Heart right ventricle (tissue), 16 donors: ENCODE measurements at regions not wholly inside any gene's neighbourhood (a gene's known extent, or its start where the extent isn't known, plus 50 kb on each side); places are given as distances from the start of the nearest gene placed in this dataset.

Experiments
- ATAC-seq, 8 donors: fragments of 200-7000 bp; cut with Tn5 transposase; one replicate each; pipeline ENCODE4 v1.9.1; 2020; ENCODE audit warnings: mild to moderate bottlenecking in 8 of 8, moderate library complexity in 8 of 8, moderate number of reproducible peaks in 1 of 8
- DNase-seq, 2 donors: peaks; one replicate each; pipeline ENCODE4 v3.0.0-alpha.2; 2020
- H3K27ac ChIP-seq, 10 donors: fragments of 200-600 bp; sonication (generic) in 2 of 10; one replicate each; pipeline versions ENCODE4 v1.5.0 to v1.8.0; 2020 to 2022; ENCODE audit warnings: mild to moderate bottlenecking in 3 of 10
- H3K27me3 ChIP-seq, 7 donors: fragments of 200-600 bp; one replicate each; pipeline ENCODE4 v1.8.0; 2021 to 2022; ENCODE audit warnings: mild to moderate bottlenecking in 2 of 7
- H3K36me3 ChIP-seq, 9 donors: fragments of 200-600 bp; sonication (generic) in 1 of 9; one replicate each; pipeline versions ENCODE4 v1.5.0 to v1.8.0; 2020 to 2022; ENCODE audit warnings: mild to moderate bottlenecking in 2 of 9
- H3K4me1 ChIP-seq, 9 donors: fragments of 200-600 bp; sonication (generic) in 1 of 9; one replicate each; pipeline versions ENCODE4 v1.5.0 to v1.8.0; 2020 to 2022; ENCODE audit warnings: mild to moderate bottlenecking in 4 of 9
- H3K4me3 ChIP-seq, 10 donors: fragments of 200-600 bp; sonication (generic) in 2 of 10; one replicate each; pipeline versions ENCODE4 v1.5.0 to v1.8.0; 2020 to 2022; ENCODE audit warnings: mild to moderate bottlenecking in 7 of 10, moderate library complexity in 2 of 10
- H3K9me3 ChIP-seq, 11 donors: fragments of 200-600 bp in 10 of 11; sonication (generic) in 2 of 11; one replicate each; pipeline versions ENCODE4 v1.5.0 to v1.8.0; 2013 to 2022; ENCODE audit warnings: mild to moderate bottlenecking in 2 of 11, control low read depth in 1 of 11, moderate library complexity in 1 of 11
- WGBS, 2 donors: extraction: QIAGEN DNeasy Blood & Tissue Kit; methylation state at CpG; one replicate each; pipeline ENCODE4 v1.1.7; 2013; ENCODE audit warnings: inconsistent platforms in 1 of 2; 5-methylcytosine and 5-hydroxymethylcytosine counted together
- intact Hi-C, 10 donors: fragments of 100-400 bp; cut with DNase I; formaldehyde crosslinking; loops; one replicate each; pipeline versions ENCODE4 v1.11.1 to v1.14.2; 2022
- TF ChIP-seq, protein P1 (sequence below), 9 donors: fragments of 200-600 bp; sonication (generic) in 2 of 9; IDR thresholded peaks; one replicate each; pipeline versions ENCODE4 v1.5.0 to v1.8.0; 2021 to 2022; ENCODE audit warnings: antibody characterized with exemption in 9 of 9, mild to moderate bottlenecking in 5 of 9, moderate library complexity in 1 of 9
- donor health status: Arrhythmogenic right ventricular cardiomyopathy.
- donor health status: ischemic (EF 13 %, LVEDD 7.1; RV severe dilation, severe dysfunction).
- donor health status: healthy with polysubstance abuse.
- donor health status: DM: no; HTN: yes; CAD: no.
- donor health status: DM: no; HTN: no; CAD: no.
- donor health status: ischemic (EF 25% LVEDD 6.9; RV normal size, moderate dysfunction).
- donor health status: ischemic (EF 25% LVEDD 5.7; RV mildly dilated, moderate dysfunction).
- donor health status: healthy.
- donor health status: DM: yes; HTN: yes; CAD: no.
- donor health status: Ischemic cardiomyopathy.
- donor health status: ischemic (EF 35%, LVEDD 5.7; RV mildly dilated, moderate dysfunction).
- donor health status: nonischemic (EF 11% LVEDD 7.7; RV severe dilation, severe dysfunction).
- donor health status: DM: yes; HTN: yes; CAD: no.
- donor health status: PGD.
- donor health status: ischemic (EF 29% LVEDD 5.4; RV normal size, mild dysfunction).
- donor health status: nonischemic (EF 23%, LVEDD 6.1; RV moderate dilation, normal function).

GRCh38 chr5:28495876-28496275, 1457.5 kb upstream of the CDH9 start:
- Histone ChIP-seq H3K27ac (no peak overlapping the region), H3K36me3 (no peaks in the 10 kb centered on the region), H3K27me3 (no peaks in the 10 kb centered on the region), H3K9me3 (peaks cover 0 to 17% (median 0%) of the 10 kb centered on the region in 11 donors), H3K4me3 (no peak overlapping the region), H3K4me1 (no peaks in the 10 kb centered on the region)
- 82 to 83% methylated on average over 3 of the region's 3 CpGs for WGBS, 2 donors
- ATAC-seq (no peak), DNase-seq (no peak)
- TF ChIP-seq, protein P1, sequence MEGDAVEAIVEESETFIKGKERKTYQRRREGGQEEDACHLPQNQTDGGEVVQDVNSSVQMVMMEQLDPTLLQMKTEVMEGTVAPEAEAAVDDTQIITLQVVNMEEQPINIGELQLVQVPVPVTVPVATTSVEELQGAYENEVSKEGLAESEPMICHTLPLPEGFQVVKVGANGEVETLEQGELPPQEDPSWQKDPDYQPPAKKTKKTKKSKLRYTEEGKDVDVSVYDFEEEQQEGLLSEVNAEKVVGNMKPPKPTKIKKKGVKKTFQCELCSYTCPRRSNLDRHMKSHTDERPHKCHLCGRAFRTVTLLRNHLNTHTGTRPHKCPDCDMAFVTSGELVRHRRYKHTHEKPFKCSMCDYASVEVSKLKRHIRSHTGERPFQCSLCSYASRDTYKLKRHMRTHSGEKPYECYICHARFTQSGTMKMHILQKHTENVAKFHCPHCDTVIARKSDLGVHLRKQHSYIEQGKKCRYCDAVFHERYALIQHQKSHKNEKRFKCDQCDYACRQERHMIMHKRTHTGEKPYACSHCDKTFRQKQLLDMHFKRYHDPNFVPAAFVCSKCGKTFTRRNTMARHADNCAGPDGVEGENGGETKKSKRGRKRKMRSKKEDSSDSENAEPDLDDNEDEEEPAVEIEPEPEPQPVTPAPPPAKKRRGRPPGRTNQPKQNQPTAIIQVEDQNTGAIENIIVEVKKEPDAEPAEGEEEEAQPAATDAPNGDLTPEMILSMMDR (IDR thresholded peaks at IDR 0.05), result no peak
- intact Hi-C loops, result no loop called here

DNA sequence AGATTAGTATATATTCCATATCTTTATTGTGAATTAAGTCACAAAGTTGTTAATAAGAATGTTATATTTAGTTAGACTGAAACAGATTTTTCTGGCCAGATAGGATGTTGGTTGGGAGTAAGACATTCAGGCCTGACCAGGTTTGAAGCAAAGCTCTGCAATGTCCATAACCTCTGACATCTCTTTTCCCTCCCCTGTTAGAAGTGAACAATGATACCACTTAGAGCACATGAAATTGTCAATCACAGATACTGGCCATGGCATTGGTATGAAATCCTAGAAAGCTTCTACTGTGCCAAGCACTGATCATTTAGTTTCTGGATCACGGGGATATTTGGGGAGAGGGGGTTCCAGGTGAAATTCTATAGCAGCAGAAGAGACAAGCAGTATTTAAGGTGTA, 1455.1 kb upstream of the CDH9 start:
- no peaks in the 10 kb centered on the region for H3K36me3 ChIP-seq
- no peak overlapping the region for H3K27ac ChIP-seq
- 76 to 81% methylated on average over 1 of the region's 1 CpG for WGBS, 2 donors
- H3K9me3 ChIP-seq, result peaks cover 0 to 20% (median 0%) of the 10 kb centered on the region in 11 donors
- no peaks in the 10 kb centered on the region for H3K27me3 ChIP-seq
- TF ChIP-seq, protein P1 (IDR thresholded peaks at IDR 0.05), result no peak
- intact Hi-C loops, result no loop called here
- ATAC-seq (no peak), DNase-seq (no peak)
- no peak overlapping the region for H3K4me3 ChIP-seq
- no peaks in the 10 kb centered on the region for H3K4me1 ChIP-seq

- Histone ChIP-seq H3K9me3 (peaks cover 0 to 26% (median 0%) of the 10 kb centered on the region in 11 donors), H3K4me3 (no peak overlapping the region), H3K27me3 (no peaks in the 10 kb centered on the region), H3K4me1 (no peaks in the 10 kb centered on the region), H3K36me3 (no peaks in the 10 kb centered on the region), H3K27ac (no peak overlapping the region)
- ATAC-seq, result no peak
- intact Hi-C loops, result no loop called here
- TF ChIP-seq, protein P1 (IDR thresholded peaks at IDR 0.05), result no peak
- DNase-seq, result no peak
- 54 to 63% methylated on average over 2 of the region's 2 CpGs for WGBS, 2 donors
These were observed 1450.4 kb upstream of the CDH9 start for GRCh38 chr5:28488752-28489151.

DNA sequence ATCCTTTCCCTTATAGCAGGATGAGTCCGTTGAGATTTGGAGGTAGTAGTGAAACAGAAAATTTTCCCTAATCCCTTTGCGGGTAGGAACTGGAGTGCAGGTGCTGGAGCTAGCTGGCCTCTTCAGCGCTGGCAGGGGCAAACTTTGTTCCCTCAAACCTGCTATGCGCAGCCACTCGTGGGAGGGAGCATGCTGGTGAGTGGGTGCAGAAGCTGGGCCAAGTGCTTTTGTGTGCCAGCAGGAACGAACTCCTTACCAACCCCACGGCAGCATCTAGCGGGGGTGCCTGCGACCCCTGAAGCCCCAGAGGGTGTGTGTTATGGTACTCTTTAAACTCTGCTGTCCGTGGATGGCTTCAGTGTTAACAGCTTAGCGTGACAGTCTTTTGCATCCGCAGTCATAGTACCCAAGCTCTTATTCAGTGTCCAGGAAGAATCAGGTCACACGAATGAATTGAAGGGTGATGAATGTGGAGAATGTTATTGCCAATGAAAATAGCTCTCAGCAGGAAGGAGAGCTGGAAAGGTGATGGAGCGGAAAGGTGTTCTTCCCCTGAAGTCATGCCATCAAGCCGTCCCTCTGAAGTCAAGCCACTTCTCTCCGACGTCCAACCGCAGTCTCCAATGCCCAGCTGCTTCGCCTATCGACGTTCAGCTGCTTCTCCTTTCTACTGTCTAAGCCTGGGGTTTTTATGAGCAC, 1445.1 kb upstream of the CDH9 start:
- intact Hi-C loops, result no loop called here
- TF ChIP-seq, protein P1 (IDR thresholded peaks at IDR 0.05), result no peak
- Histone ChIP-seq H3K27ac (no peak overlapping the region), H3K4me1 (no peaks in the 10 kb centered on the region), H3K4me3 (no peak overlapping the region), H3K36me3 (no peaks in the 10 kb centered on the region), H3K27me3 (no peaks in the 10 kb centered on the region), H3K9me3 (peaks cover 0 to 12% (median 0%) of the 10 kb centered on the region in 11 donors)
- WGBS, 2 donors, result 82 to 85% methylated on average over 21 of the region's 21 CpGs
- no peak for ATAC-seq
- no peak for DNase-seq
